ENCODE measurements at regions not wholly inside any gene's neighbourhood (a gene's known extent, or its start where the extent isn't known, plus 50 kb on each side); places are given as distances from the start of the nearest gene placed in this dataset.

- Histone ChIP-seq H3K79me2 (ENCODE audit: control insufficient read depth in 1 of 2, insufficient read depth in 2 of 2, low read length in 2 of 2) (no peaks in the 10 kb centered on the region), H3K18ac (ENCODE audit: extremely low read depth, low read length) (peak overlapping the region; percentile 64), H3K9me3 (ENCODE audit: insufficient read depth in 2 of 2, low read depth in 1 of 2, low read length in 1 of 2) (peaks cover 3 to 4% of the 10 kb centered on the region in 2 experiments; a peak in 1 of 4 replicates), H3K27ac (ENCODE audit: low read depth, low read length) (no peak overlapping the region; the same call in 1 of the 2 replicates), H2AK5ac (ENCODE audit: low read depth, low read length) (0 out of 2 replicates have a peak overlapping the region, but pooled peaks have one; percentile 66), H3K27me3 (replicated peaks in 1 of 4; ENCODE audit: control insufficient read depth in 3 of 4, extremely low read depth in 1 of 4, insufficient read depth in 3 of 4, low read length in 3 of 4) (peaks cover 0 to 2% (median 0%) of the 10 kb centered on the region in 4 experiments; a peak in 2 of 7 replicates), H3K4ac (replicated peaks; ENCODE audit: insufficient read length, low read depth, low read length) (peak overlapping the region; percentile 17), H3K4me3 (ENCODE audit: extremely low read depth in 1 of 4, insufficient read depth in 2 of 4, low read depth in 3 of 4, low read length in 4 of 4) (peak overlapping the region in 1 of 4 experiments; percentile 12; a peak in 2 of 8 replicates), H3K4me2 (ENCODE audit: insufficient read depth in 1 of 2, low read depth in 2 of 2, low read length in 2 of 2) (no peak overlapping the region), H2BK5ac (ENCODE audit: low read depth, low read length) (peak overlapping the region; percentile 22; the same call in 1 of the 2 replicates), H3K36me3 (ENCODE audit: control insufficient read depth in 2 of 4, insufficient read depth in 4 of 4, low read length in 3 of 4) (no peaks in the 10 kb centered on the region), H3K9ac (replicated peaks in 1 of 4; ENCODE audit: extremely low read depth in 1 of 4, low read depth in 3 of 4, low read length in 3 of 4) (no peak overlapping the region), H4K8ac (ENCODE audit: extremely low read depth, insufficient read depth, low read length) (no peak overlapping the region), H3K4me1 (replicated peaks in 1 of 4; ENCODE audit: control insufficient read depth in 3 of 4, insufficient read depth in 4 of 4, low read length in 3 of 4) (peaks cover 0 to 8% (median 0%) of the 10 kb centered on the region in 4 experiments; a peak in 4 of 7 replicates), H4K91ac (replicated peaks; ENCODE audit: insufficient read length, low read length) (peak overlapping the region; percentile 63), H3K14ac (ENCODE audit: insufficient read length) (peak overlapping the region; percentile 54), H4K5ac (ENCODE audit: insufficient read length, low read depth, low read length) (peak overlapping the region; percentile 60), H4K20me1 (replicated peaks in 1 of 2; ENCODE audit: control insufficient read depth in 1 of 2, insufficient read depth in 2 of 2, low read length in 2 of 2) (no peaks in the 10 kb centered on the region), H3K23ac (ENCODE audit: insufficient read length) (no peak overlapping the region), H2AFZ (ENCODE audit: low read length) (no peak overlapping the region), H3K56ac (replicated peaks; ENCODE audit: insufficient read length, low read depth, low read length) (no peak overlapping the region), H2BK12ac (ENCODE audit: low read depth, low read length) (peak overlapping the region; percentile 91; the same call in 1 of the 2 replicates), H3K79me1 (ENCODE audit: low read depth, low read length) (no peaks in the 10 kb centered on the region), H2BK20ac (ENCODE audit: low read length) (peak overlapping the region; percentile 24; the same call in 1 of the 2 replicates), H2BK15ac (ENCODE audit: low read length) (peak overlapping the region; percentile 61; the same call in 1 of the 2 replicates), H3K23me2 (ENCODE audit: low read depth, low read length) (no peaks in the 10 kb centered on the region), H2BK120ac (replicated peaks; ENCODE audit: low read depth, low read length) (peak overlapping the region; percentile 1)
- ChIA-PET CTCF (ENCODE audit: partially characterized antibody) (interaction anchor here (0.9 to 2.1 kb wide), 3 partner anchors 22 to 150 kb away, joined by 3 to 7 read pairs (median 4); no protein-coding TSS in a partner anchor), POLR2A (ENCODE audit: partially characterized antibody) (no interaction called here)
- FAIRE-seq: no peak
- 97% methylated on average over 7 of the region's 7 CpGs; no CpG with 5 or more reads in 1 of the 2 experiments for WGBS, 2 experiments (ENCODE audit: extremely low coverage in 1 of 2, insufficient coverage in 1 of 2, insufficient read length in 1 of 2, insufficient replicate concordance in 2 of 2, low coverage in 1 of 2, low lambda C conversion rate in 2 of 2, missing lambda C conversion rate in 1 of 2)
- DNase-seq (ENCODE audit: low read depth in 1 of 2, low spot score in 2 of 2): no peak
- TF ChIP-seq RAD21 (IDR thresholded peaks at IDR 0.05 in 1 of 2, conservative IDR thresholded peaks at IDR 0.05 in 1 of 2; ENCODE audit: low read depth in 2 of 2, low read length in 2 of 2) (no peak), CTBP2 (IDR thresholded peaks at IDR 0.05; ENCODE audit: borderline replicate concordance, insufficient read depth, insufficient read length, low read length) (no peak), TEAD4 (IDR thresholded peaks at IDR 0.05; ENCODE audit: low read depth, low read length) (no peak), SIN3A (conservative IDR thresholded peaks at IDR 0.05 in 1 of 2, IDR thresholded peaks at IDR 0.05 in 1 of 2; ENCODE audit: low read depth in 1 of 2, low read length in 2 of 2) (no peak), USF2 (IDR thresholded peaks at IDR 0.05; ENCODE audit: low read length) (no peak), E2F6 (IDR thresholded peaks at IDR 0.05) (no peak), KDM5A (IDR thresholded peaks at IDR 0.05; ENCODE audit: low read length) (no peak), ATF3 (IDR thresholded peaks at IDR 0.05; ENCODE audit: insufficient read depth, low read depth, low read length) (no peak), RXRA (IDR thresholded peaks at IDR 0.05; ENCODE audit: insufficient read depth, low read depth, low read length) (no peak)
Observed at GRCh38 chr2:122018736-122019135, 263.3 kb downstream of the TSN start.
